NOMO-1 treated with DMSO at 0.1 percent for 48 hours (cell line): ENCODE measurements at regions not wholly inside any gene's neighbourhood (a gene's known extent, or its start where the extent isn't known, plus 50 kb on each side); places are given as distances from the start of the nearest gene placed in this dataset.
"Not testable (repeated sequence)": the region's sequence is repeated elsewhere in the genome, so short reads cannot be mapped to it uniquely, and the experiment has no call there.

Experiments
- DNase-seq: peaks from one replicate; lab custom pipeline; 2025; ENCODE audit not compliant: unreplicated experiment; lab: John Stamatoyannopoulos, UW

DNA sequence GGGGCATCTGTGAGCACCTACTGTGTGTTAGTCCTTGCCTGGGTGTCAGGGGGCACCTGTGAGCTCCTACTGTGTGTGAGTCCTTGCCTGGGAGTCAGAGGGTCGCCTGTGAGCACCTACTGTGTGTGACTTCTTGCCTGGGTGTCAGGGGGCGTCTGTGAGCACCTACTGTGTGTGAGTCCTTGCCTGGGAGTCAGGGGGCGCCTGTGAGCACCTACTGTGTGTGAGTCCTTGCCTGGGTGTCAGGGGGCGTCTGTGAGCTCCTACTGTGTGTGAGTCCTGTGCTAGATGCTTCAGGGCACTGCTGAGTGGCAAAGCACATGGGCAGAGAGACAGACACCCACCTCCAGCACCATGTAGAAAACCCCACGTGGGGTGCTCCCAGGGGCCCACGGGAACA lies 66.9 kb upstream of the COL5A1 start:
- DNase-seq = not testable (repeated sequence)

DNA sequence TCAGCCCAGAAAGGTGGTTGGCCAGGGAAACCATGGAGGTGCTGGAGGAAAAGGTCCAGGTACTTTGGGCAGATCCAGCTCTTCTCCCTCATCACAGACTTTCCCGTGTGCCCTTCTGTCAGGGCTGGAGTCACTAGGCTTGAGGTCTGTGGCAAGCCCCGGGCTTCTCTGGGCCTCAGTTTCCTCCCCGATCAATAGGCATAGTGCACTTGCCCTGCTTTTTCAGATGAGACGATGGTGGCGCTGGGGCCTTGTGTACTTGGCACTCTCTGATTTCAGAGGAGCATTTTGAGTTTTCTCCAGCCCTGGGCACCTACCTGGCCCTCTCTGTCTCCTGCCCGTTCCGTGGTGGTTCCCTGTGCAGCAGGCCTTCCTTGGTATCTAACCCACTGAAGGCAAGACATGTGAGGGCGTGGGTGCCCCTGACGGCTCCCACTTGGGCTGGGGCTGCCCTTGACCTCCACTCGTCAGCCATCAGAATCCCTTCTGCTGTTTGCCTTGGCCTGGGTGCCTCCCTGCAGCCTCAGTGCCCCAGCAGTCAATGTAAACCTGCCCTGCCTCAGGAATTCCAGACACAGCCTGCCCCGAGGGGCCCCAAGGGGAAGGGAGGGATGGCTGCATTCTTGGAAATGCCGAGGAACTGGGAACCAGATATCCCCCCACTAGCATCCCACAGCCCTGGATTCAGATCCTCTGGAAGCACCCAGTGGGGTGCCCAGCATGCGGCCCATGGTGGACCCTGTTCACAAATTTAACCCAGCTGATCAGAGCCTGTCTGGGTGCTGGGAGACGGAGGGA lies 66.3 kb upstream of the COL5A1 start:
- DNase-seq = no peak

DNA sequence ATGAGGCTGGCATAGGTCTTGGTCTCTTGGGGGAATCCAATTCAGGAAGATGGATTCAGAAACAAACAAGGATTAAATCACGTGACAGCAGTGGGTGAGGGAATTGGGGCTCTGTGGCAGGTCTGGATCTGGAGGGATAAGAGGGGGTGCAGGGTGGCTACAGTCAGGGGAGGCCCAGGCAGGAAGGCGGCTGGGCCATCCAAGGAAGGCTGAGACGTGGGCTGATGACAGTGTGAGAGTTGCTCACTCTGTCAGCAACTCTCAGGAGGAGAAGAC lies 65.8 kb upstream of the COL5A1 start:
- DNase-seq = no peak

DNA sequence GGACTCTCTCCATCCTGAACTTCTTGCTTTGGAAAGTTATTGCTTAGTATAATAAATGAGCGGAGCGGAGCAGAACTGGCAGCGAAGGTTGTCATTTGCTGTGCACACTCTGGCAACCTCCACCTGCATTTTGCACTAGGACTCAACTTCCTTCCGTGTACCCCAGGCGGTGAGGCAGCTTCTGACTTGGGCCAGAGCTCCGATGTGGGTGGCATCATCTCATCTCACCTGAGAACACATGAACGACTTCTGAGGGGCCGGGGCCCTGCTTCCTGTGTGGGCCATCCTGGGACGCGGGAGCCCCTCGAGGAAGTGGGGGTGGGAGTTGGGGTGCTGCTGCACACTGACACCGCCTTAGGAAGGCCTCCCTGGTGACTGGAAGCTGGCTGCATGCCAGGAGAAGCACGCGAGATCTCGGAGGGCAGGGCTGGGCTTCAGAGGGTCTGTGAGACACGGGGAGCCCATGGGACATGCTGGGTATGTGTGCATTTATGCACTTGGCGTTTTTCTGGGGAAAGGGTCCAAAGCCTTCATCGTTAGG lies 56.5 kb upstream of the COL5A1 start:
- no peak for DNase-seq

DNA sequence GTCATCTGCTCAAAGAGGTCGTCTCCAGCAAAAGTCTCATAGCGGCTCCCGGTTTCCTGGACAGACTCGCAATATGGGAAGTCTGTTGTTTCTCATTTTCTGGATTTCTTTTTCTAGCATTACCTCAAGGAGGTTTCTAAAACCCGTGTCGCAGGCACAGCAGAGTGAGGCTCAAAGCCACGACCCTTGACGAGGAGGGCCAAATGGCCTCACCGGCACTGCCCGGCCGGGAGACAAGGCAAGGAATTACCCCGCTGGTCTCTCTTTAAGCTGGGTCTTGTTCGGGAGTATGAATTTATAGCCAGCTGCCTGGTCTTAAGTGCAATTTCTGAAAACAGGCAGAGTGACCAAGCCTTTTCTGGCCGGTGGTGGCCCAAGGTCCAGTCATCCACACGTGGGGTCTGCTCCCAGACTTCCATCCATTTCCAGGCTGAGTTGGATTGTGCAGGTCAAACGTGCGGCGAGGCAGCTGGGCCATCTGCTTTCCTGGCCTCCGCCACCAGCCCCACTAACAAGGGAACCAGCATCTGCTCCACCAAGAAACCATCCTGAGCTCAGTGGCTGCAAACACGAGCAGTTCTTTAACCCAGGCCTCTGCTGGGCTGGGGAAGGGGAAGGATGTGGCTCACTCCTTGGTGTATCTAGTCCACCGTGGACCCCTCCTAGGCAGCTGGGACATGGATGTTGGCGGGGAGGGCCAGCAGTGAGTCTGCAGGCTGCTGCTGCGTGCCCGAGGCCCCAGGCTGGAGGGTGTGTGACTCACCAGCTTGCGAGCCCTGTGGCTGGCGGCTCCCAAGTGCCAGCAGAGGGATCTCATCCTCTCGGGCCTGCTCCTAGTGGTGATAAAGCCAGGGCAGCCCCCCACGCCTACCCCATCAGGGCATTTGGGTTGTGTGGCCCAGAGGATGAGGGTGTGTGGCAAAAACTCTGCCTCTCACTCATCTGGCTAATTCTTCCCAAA lies 55.6 kb upstream of the COL5A1 start:
- DNase-seq = no peak

DNA sequence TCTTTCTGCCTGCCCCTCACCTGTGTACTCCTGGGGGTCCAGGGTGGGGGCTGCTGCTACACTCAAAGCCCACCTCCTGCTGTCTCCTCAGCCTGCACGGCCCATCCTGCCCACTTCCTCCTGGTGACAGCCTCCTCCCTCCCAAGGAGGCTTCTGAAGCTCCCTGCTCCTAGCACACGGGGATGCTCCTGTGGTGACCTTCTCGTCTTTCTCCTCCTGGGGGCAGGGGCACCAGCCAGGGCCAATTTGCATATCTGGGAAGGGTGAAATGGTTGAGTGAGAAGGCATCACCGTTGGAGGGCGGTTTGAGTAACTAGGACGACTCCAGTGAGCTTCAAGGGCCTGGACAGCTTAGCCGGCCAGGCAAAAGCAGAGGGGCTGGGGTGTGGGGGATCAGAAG lies 51.9 kb upstream of the COL5A1 start:
- no peak for DNase-seq

DNA sequence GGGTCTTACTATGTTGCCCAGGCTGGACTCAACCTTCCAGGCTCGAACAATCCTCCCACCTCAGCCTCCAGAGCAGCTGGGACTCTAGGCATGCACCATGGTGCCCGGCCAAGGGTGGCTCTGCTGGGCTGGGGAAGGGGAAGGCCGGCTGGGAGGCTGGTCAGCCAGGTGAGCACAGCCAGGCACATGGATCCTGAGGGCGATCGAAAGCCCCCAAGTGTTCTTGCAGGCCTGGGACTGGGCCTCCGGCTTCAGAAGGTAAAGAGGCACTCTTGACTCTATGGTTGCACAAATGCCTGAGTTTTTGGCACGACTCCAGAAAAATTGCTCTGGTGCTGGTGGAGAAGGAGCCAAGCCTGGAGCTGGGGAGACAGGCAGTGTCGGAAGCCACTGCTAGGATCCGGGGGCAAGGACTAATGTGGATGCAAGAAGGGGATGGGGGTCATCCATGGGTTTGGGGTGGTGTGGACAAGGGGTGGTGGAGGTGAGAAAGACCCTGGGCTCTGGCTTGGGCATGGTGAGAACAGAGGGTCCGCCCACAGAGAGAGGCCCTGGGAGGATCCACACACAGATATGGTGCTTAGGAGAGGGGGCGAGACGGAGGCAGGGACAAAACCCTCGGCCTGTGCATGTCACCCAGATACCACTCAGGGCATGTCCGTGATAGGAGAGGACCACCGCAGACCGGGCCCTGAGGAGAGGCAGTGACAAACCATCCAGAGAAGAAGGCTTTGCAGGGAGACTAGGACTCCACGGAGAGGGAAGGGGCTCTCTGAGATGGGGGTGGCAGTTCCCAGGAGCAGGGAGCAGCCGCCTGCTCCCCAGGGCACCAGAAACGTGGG lies 51.1 kb upstream of the COL5A1 start:
- no peak for DNase-seq

DNA sequence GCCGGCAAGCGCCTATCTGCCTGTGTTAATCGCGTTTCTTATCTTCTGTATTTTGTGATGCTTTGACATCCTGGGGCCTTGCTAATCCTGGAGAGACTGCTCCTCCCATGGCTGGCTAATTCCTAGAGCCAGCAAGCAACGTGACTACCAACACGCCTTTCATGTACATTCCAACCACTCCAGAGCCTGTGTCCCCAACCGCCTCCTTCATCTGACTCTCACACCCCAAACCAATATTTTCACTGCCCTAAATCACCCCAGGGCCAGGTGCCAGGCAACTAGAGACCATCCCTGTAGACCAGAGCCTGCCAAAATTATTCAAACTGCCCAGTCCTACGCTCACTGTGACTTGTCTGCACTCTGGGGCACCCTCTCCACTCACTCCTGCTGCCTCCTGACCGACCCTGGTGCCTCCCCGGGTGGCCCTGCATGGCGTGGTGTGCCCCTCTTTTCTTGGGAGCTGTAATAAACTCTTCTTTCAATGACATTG lies 50.5 kb upstream of the COL5A1 start:
- DNase-seq = no peak

DNA sequence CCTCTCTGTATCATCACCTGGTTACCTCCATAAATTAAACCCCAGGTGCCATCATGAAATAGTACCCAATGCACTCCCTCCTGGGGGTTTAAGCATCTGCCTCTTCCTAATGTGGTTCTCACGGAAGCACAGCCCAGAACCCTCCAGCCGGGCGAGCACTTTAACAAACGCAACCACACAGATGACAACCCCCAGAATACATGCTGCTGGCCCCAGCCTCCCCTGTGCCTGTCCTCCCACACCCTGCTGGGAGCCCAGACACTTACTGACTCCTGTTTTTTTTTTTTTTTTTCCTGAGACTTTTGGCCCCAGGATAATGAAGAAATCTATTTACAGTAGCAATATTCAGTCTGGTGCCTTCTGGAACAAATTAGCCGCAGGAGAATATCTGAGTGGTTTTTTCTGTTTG lies 50.0 kb upstream of the COL5A1 start:
- DNase-seq = no peak
